ENCODE measurements at regions not wholly inside any gene's neighbourhood (a gene's known extent, or its start where the extent isn't known, plus 50 kb on each side); places are given as distances from the start of the nearest gene placed in this dataset.
A peak's percentile ranks its signal among the peaks of the same experiment; 100 is the strongest.

GRCh38 chr13:20340136-20340758, 108.1 kb upstream of the GJB6 start:
- Histone ChIP-seq H3K9me3 (no peaks in the 10 kb centered on the region), H3K27me3 (no peaks in the 10 kb centered on the region), H3K4me3 (replicated peaks in 1 of 3) (no peak overlapping the region), H3K36me3 (no peaks in the 10 kb centered on the region), H3K27ac (no peak overlapping the region), H3K4me1 (no peaks in the 10 kb centered on the region)
- intact Hi-C loops (cut with DNase I) = no loop called here
- TF ChIP-seq, protein P1, sequence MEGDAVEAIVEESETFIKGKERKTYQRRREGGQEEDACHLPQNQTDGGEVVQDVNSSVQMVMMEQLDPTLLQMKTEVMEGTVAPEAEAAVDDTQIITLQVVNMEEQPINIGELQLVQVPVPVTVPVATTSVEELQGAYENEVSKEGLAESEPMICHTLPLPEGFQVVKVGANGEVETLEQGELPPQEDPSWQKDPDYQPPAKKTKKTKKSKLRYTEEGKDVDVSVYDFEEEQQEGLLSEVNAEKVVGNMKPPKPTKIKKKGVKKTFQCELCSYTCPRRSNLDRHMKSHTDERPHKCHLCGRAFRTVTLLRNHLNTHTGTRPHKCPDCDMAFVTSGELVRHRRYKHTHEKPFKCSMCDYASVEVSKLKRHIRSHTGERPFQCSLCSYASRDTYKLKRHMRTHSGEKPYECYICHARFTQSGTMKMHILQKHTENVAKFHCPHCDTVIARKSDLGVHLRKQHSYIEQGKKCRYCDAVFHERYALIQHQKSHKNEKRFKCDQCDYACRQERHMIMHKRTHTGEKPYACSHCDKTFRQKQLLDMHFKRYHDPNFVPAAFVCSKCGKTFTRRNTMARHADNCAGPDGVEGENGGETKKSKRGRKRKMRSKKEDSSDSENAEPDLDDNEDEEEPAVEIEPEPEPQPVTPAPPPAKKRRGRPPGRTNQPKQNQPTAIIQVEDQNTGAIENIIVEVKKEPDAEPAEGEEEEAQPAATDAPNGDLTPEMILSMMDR (IDR thresholded peaks at IDR 0.05) = no peak
- TF ChIP-seq POLR2A (IDR thresholded peaks at IDR 0.05) = no peak
- peak; percentile 7 to 20 for DNase-seq
- WGBS, 2 donors = 65 to 67% methylated on average over 10 to 12 of the region's 12 CpGs

GRCh38 chr13:20337884-20338551, 105.9 kb upstream of the GJB6 start:
- no peaks in the 10 kb centered on the region for H3K9me3 ChIP-seq
- no peak overlapping the region for H3K27ac ChIP-seq
- WGBS, 2 donors = 94 to 95% methylated on average over 5 of the region's 5 CpGs
- intact Hi-C loops (cut with DNase I) = no loop called here
- H3K36me3 ChIP-seq = no peaks in the 10 kb centered on the region
- no peaks in the 10 kb centered on the region for H3K4me1 ChIP-seq
- DNase-seq = no peak
- TF ChIP-seq, protein P1 (IDR thresholded peaks at IDR 0.05) = no peak
- no peak for TF ChIP-seq POLR2A (IDR thresholded peaks at IDR 0.05)
- no peak overlapping the region for H3K4me3 ChIP-seq (replicated peaks in 1 of 3)
- H3K27me3 ChIP-seq = no peaks in the 10 kb centered on the region

GRCh38 chr13:20336761-20337160, 104.6 kb upstream of the GJB6 start:
- TF ChIP-seq, protein P1 (IDR thresholded peaks at IDR 0.05) = no peak
- TF ChIP-seq POLR2A (IDR thresholded peaks at IDR 0.05) = no peak
- Histone ChIP-seq H3K27me3 (no peaks in the 10 kb centered on the region), H3K4me1 (no peaks in the 10 kb centered on the region), H3K9me3 (no peaks in the 10 kb centered on the region), H3K36me3 (no peaks in the 10 kb centered on the region), H3K4me3 (replicated peaks in 1 of 3) (no peak overlapping the region), H3K27ac (no peak overlapping the region)
- no peak for DNase-seq
- WGBS, 2 donors = 90 to 91% methylated on average over 4 of the region's 4 CpGs
- intact Hi-C loops (cut with DNase I) = no loop called here

GRCh38 chr13:20334309-20334708, 102.2 kb upstream of the GJB6 start:
- intact Hi-C loops (cut with DNase I) = no loop called here
- H3K36me3 ChIP-seq = no peaks in the 10 kb centered on the region
- no peak overlapping the region for H3K4me3 ChIP-seq (replicated peaks in 1 of 3)
- H3K4me1 ChIP-seq = no peaks in the 10 kb centered on the region
- H3K27me3 ChIP-seq = no peaks in the 10 kb centered on the region
- DNase-seq = no peak
- TF ChIP-seq, protein P1 (IDR thresholded peaks at IDR 0.05) = no peak
- no peak for TF ChIP-seq POLR2A (IDR thresholded peaks at IDR 0.05)
- 83 to 85% methylated on average over 6 of the region's 6 CpGs for WGBS, 2 donors
- H3K9me3 ChIP-seq = no peaks in the 10 kb centered on the region
- no peak overlapping the region for H3K27ac ChIP-seq

GRCh38 chr13:20332361-20333096, 100.4 kb upstream of the GJB6 start:
- H3K27ac ChIP-seq = no peak overlapping the region
- DNase-seq = no peak

More at GRCh38 chr13:20332361-20333096, 100.4 kb upstream of the GJB6 start:
- Histone ChIP-seq H3K4me1 (no peaks in the 10 kb centered on the region), H3K27me3 (no peaks in the 10 kb centered on the region), H3K4me3 (replicated peaks in 1 of 3) (no peak overlapping the region), H3K36me3 (no peaks in the 10 kb centered on the region), H3K9me3 (no peaks in the 10 kb centered on the region)
- TF ChIP-seq POLR2A (IDR thresholded peaks at IDR 0.05) = no peak
- TF ChIP-seq, protein P1 (IDR thresholded peaks at IDR 0.05) = no peak
- WGBS, 2 donors = 57 to 59% methylated on average over 7 of the region's 7 CpGs
- intact Hi-C loops (cut with DNase I) = no loop called here
